ENCODE measurements at regions not wholly inside any gene's neighbourhood (a gene's known extent, or its start where the extent isn't known, plus 50 kb on each side); places are given as distances from the start of the nearest gene placed in this dataset.

- Histone ChIP-seq H3K27ac (ENCODE audit: extremely low read depth, low read depth, low read length) (no peak overlapping the region), H3K36me3 (ENCODE audit: control insufficient read depth in 2 of 2, insufficient read depth in 1 of 2, low read length in 2 of 2) (no peaks in the 10 kb centered on the region; a peak in 1 of 3 replicates), H3K9me3 (ENCODE audit: control insufficient read depth, insufficient read depth, low read depth, low read length) (no peaks in the 10 kb centered on the region), H3K4me3 (ENCODE audit: low read depth, low read length) (no peak overlapping the region), H3K4me1 (ENCODE audit: control insufficient read depth, insufficient read depth, low read length) (no peaks in the 10 kb centered on the region)
- ChIA-PET CTCF (interaction anchor here (0.9 to 1.1 kb wide), 2 partner anchors 114 to 115 kb away, joined by 3 to 4 read pairs; no protein-coding TSS in a partner anchor), POLR2A (no interaction called here)
- no peak for TF ChIP-seq ZBTB1 (tag by site-specific recombination; IDR thresholded peaks at IDR 0.05)
- no peak for TF ChIP-seq TSHZ1 (tag by site-specific recombination; IDR thresholded peaks at IDR 0.05; ENCODE audit: borderline replicate concordance)
- no peak for TF ChIP-seq ZBTB10 (tag by site-specific recombination; IDR thresholded peaks at IDR 0.05)
- no peak for TF ChIP-seq GLIS1 (tag by site-specific recombination; IDR thresholded peaks at IDR 0.05)
- no peak for TF ChIP-seq ZNF433 (tag by site-specific recombination; IDR thresholded peaks at IDR 0.05; ENCODE audit: low read depth)
- no peak for TF ChIP-seq ZNF658 (tag by site-specific recombination; IDR thresholded peaks at IDR 0.05)
- TF ChIP-seq TRIM28 (IDR thresholded peaks at IDR 0.05; ENCODE audit: borderline replicate concordance, low read length): no peak
- no peak for TF ChIP-seq ZNF549 (tag by site-specific recombination; IDR thresholded peaks at IDR 0.05)
- no peak for TF ChIP-seq ZNF148 (tag by site-specific recombination; IDR thresholded peaks at IDR 0.05; ENCODE audit: borderline replicate concordance)
- no peak for TF ChIP-seq ZBTB48 (tag by site-specific recombination; IDR thresholded peaks at IDR 0.05)
- TF ChIP-seq SP3 (tag by site-specific recombination; IDR thresholded peaks at IDR 0.05): no peak
- no peak for TF ChIP-seq MEIS1 (CRISPR knock-in tag; IDR thresholded peaks at IDR 0.05; ENCODE audit: borderline replicate concordance)
- TF ChIP-seq ZBTB20 (tag by site-specific recombination; IDR thresholded peaks at IDR 0.05): no peak
- TF ChIP-seq ZSCAN5A (tag by site-specific recombination; IDR thresholded peaks at IDR 0.05): no peak
These were observed 261.2 kb downstream of the LOXHD1 start for GRCh38 chr18:46395795-46396194.

GRCh38 chr18:46397174-46397573, 259.8 kb downstream of the LOXHD1 start:
- CTCF ChIA-PET: interaction anchor here (0.6 kb wide), 1 partner anchor 731 kb away, joined by 4 read pairs; no protein-coding TSS in a partner anchor
- TF ChIP-seq ZNF354C (tag by site-specific recombination; IDR thresholded peaks at IDR 0.05; ENCODE audit: borderline replicate concordance, low read depth) (no peak), ZNF707 (tag by site-specific recombination; IDR thresholded peaks at IDR 0.05) (no peak), ZFHX2 (tag by site-specific recombination; conservative IDR thresholded peaks at IDR 0.05) (peak; percentile 33), KLF16 (tag by site-specific recombination; IDR thresholded peaks at IDR 0.05) (no peak), ZIC2 (tag by site-specific recombination; IDR thresholded peaks at IDR 0.05) (peak; percentile 35), ZNF223 (tag by site-specific recombination; IDR thresholded peaks at IDR 0.05) (no peak)
- H3K4me3 ChIP-seq (ENCODE audit: low read depth, low read length): no peak overlapping the region
- H3K27ac ChIP-seq (ENCODE audit: extremely low read depth, low read depth, low read length): no peak overlapping the region
- POLR2A ChIA-PET: no interaction called here
- no peaks in the 10 kb centered on the region for H3K36me3 ChIP-seq (ENCODE audit: control insufficient read depth in 2 of 2, insufficient read depth in 1 of 2, low read length in 2 of 2)
- H3K4me1 ChIP-seq (ENCODE audit: control insufficient read depth, insufficient read depth, low read length): no peaks in the 10 kb centered on the region; the same call in 1 of the 2 replicates
- H3K9me3 ChIP-seq (ENCODE audit: control insufficient read depth, insufficient read depth, low read depth, low read length): no peaks in the 10 kb centered on the region
